ENCODE measurements at regions not wholly inside any gene's neighbourhood (a gene's known extent, or its start where the extent isn't known, plus 50 kb on each side); places are given as distances from the start of the nearest gene placed in this dataset.

- no peak for DNase-seq
These were observed 454.9 kb upstream of the CADM1 start for GRCh38 chr11:115959081-115959486.

- DNase-seq = no peak
These were observed 454.1 kb upstream of the CADM1 start for GRCh38 chr11:115958089-115959000.

DNA sequence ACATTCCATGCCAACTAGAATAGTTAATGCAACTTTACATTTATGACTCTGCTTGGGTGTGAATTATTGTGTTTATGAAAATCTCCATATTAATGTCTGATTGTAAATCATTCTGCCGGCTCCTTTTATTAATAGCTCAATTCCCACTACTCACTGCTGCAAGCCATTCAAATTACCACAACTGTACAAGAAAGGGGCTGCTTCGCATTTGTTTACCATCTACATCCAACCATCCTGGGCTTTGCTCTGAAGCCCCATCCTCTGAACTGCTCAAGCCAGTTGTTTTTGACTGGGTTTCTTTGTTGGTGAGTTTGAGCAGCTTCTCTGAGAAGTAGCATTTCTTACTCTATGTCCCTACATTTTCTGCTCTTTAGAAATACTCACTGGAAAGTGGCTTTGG is 451.6 kb upstream of the CADM1 start:
- DNase-seq = no peak

GRCh38 chr11:115950660-115951059 is 446.4 kb upstream of the CADM1 start:
- no peak for DNase-seq

DNA sequence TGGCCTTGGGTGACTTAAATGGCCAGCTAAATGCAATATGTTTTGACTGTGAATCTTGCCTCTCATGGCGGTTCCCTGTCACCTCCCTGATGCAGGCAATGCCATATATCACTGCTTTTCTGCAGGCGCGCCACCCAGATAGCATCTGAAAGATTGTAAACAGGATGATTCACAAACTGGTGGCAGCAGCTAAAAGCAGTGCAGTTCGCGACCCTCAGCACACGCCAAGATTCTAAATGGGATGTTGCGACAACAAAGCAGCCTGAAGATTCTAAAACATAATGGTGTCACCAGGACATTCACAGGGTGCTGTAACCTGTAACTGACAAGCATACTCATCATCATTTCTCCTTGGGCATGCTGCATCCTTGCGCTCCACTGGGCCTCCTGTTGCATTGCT is 440.4 kb upstream of the CADM1 start:
- no peak for DNase-seq

- no peak for DNase-seq
These were observed 437.8 kb upstream of the CADM1 start for GRCh38 chr11:115942011-115942410.

- no peak for DNase-seq
These were observed 437.3 kb upstream of the CADM1 start for GRCh38 chr11:115941481-115941993.

DNA sequence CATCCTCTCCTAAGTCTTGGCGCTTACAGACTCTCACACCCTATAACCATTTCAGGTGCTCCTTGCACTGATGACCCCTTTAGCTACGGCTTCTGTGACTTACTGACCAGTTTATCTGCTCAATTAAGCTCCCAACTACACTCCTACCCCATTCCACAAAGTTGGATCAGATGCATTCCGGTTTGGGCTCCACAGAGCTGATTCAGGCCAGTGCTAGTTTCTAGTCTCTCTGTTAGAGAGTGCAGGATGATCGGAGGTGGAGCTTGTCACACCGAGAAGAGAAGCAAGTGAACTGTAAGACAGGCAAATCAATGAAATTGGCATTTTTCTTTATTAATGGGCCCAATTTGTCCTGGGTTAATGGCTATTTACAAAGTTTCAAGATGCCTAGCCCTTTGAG is 436.8 kb upstream of the CADM1 start:
- no peak for DNase-seq

DNA sequence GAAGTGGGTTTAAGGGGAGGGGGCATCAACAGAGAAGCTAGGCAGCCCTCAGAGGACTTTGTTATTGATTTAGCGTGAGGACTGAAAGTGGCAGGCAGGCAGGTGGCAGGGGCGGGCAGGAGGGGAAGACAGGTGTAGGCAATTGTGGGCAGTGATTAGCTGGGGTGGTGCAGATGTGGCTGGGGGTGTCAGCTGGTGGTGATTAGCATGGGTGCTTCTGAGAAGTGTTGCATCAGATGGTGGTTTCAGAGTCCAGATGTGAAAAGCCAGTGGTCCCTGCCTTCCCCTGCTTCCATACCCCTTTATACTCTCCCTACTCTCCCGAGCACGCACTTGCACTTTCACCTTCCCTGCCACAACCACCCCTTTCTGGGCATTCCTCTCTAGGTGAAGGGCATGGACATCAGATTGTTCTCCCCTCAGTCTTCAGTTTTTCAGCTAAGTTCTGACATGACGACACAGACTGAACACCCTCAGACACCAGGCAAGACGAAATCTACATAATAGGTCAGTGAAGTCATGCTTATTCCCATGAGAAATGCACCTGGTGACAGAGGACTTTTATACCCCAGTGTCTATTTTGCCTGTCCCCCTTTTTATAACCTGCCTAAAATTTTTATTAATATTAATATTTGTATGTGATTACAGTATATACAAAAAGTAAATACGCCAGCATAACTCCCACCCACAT is 435.7 kb upstream of the CADM1 start:
- DNase-seq = no peak

DNA sequence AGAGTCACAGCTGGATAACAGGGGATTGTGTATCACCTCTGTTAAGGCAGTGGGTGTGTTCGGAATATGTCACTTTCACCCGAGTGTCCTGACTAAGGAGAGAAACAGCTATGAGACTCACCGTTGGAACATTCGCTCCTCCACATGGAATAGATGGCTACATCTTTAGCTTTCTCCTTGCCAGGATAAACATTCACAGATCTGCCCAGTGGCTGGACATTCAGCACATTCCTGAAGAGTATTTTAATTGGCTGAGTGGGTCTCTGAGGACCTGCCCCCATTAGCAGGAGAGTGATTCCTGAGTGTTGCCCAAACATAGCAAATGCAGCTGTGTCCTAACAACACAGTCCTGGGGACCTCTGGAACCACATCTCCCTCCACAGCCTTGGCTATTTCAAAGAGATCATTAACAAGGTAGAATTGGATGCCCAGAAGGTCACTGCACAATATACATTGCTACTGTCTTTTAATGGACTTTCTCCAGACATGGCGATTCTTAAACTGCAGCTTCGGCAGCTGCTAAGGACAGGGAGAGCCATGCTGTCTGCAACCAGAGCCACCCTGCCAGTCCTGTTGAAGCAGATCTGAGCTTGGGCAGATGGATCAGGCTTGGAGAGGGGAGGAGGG is 435.0 kb upstream of the CADM1 start:
- no peak for DNase-seq

- DNase-seq = no peak
These were observed 429.3 kb upstream of the CADM1 start for GRCh38 chr11:115933564-115933963.

DNA sequence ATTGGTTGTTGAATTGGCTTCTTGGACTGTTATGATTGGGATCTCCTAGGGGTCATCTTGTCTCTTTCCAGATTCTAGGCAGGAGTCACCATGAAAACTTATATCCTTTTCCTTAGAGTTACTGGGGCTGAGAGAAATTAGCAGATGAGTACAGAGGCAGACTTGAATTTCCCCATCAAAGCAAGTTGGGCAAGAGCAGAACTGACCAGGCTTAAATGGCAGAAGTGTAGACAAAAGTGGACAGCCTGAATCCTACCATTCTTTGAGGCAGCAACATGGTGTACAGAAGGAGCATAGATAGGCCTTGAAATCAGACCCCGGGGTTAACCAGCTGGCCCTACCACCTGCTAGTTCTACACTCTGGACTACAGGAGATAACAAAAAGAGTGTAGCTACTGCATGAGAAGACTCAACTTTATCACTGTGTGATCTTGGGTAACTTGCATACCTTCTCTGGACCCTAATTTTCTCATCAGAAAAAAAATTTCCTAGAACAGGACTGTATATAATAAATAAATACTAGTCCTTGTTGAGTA is 427.4 kb upstream of the CADM1 start:
- no peak for DNase-seq

- DNase-seq = no peak
These were observed 426.8 kb upstream of the CADM1 start for GRCh38 chr11:115930886-115931547.

DNA sequence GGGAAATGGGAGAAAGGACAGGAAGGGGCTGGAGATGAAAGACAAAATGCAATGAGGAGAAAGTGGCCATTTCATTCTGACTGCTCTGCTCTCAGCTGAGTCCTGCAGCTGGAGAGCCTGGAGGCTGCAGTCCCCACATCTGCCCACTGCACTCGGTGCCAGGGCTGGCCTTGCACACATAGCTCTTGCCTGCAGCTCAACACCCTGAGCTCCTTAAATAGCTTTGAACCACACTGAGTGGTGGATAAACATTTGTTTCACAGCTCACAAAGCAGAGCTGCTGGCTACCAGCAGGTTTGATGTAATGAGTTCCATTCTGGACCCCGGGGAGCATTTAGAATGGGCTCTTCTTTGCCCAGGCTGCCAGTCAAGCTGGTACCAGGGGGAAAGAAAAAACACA is 426.1 kb upstream of the CADM1 start:
- DNase-seq = no peak

DNA sequence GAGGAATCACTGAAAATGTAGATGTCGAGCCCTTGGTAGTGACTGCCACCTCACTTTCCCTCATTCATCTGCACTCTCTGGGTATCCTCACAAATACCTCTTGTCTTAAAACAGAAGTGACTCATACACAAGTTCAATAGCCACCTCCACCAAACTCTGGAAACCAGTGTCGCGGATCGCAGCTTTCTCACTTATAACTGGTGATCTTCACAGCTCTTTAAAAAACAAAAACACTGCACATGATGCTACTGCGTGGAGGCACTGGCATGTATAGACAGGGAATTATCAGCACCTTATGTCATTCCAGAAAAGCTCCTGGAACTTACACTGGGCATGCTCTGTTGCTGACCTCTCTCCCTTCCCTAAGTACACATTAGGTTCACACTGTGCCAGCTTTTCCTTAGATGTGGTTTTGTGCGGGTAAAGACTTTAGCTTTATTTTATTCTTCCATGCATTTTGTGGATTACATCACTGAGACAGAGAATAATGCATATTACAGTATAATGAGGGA is 425.5 kb upstream of the CADM1 start:
- DNase-seq = no peak

- DNase-seq = no peak
These were observed 424.6 kb upstream of the CADM1 start for GRCh38 chr11:115928811-115929210.

GRCh38 chr11:115927823-115928329 is 423.7 kb upstream of the CADM1 start:
- no peak for DNase-seq

- DNase-seq = no peak
These were observed 422.4 kb upstream of the CADM1 start for GRCh38 chr11:115926601-115927000.

- no peak for DNase-seq
These were observed 421.9 kb upstream of the CADM1 start for GRCh38 chr11:115926138-115926537.

DNA sequence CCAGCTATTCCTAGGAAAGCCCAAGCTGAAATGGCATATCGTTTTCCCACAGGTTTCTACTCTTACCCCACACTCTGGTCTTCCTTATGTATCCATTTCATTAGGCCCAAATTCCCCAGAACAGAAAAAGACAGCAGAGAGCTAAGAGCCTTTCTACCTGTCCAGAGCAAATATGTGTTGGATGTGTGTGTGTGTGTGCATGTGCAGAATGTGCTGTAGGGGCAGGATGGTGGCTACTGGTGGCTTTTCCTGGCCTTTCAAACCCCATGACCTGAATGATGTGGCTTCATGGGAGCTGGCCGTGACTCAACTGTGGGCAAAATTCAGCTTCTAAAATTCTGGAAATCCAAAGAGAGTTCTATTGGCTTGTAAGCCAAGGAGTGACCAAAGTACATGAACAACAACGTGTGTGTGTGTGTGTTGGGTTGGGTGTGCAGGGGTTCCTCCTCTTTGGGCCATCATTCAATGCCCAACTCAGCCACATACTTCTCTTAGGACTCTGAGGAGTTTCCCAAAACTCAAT is 421.4 kb upstream of the CADM1 start:
- no peak for DNase-seq

GRCh38 chr11:115924744-115925567 is 420.7 kb upstream of the CADM1 start:
- no peak for DNase-seq
